ENCODE measurements at regions not wholly inside any gene's neighbourhood (a gene's known extent, or its start where the extent isn't known, plus 50 kb on each side); places are given as distances from the start of the nearest gene placed in this dataset.

GRCh38 chr2:117407746-117408145, 406.7 kb upstream of the DDX18 start:
- TF ChIP-seq EZH2phosphoT487 (IDR thresholded peaks at IDR 0.05; ENCODE audit: insufficient read depth, low read depth) (no peak), EZH2 (IDR thresholded peaks at IDR 0.05; ENCODE audit: insufficient read depth, poor library complexity, severe bottlenecking) (no peak)
